ENCODE measurements at regions not wholly inside any gene's neighbourhood (a gene's known extent, or its start where the extent isn't known, plus 50 kb on each side); places are given as distances from the start of the nearest gene placed in this dataset.

- H3K4me3 ChIP-seq (ENCODE audit: low read depth, low read length): no peak overlapping the region
- no peak overlapping the region for H2AK5ac ChIP-seq (ENCODE audit: low read length)
- H4K12ac ChIP-seq (ENCODE audit: low read depth, low read length): no peak overlapping the region
- H3K4me1 ChIP-seq (ENCODE audit: control insufficient read depth in 1 of 2, insufficient read depth in 2 of 2, low read length in 2 of 2): no peaks in the 10 kb centered on the region
- WGBS (ENCODE audit: extremely low coverage, insufficient coverage, insufficient read length): no CpG with 5 or more reads among the region's 8 CpGs
- H3K79me1 ChIP-seq (ENCODE audit: low read length): no peaks in the 10 kb centered on the region
- H3K4me2 ChIP-seq (ENCODE audit: low read length): no peak overlapping the region
- H3K27ac ChIP-seq (ENCODE audit: low read depth, low read length): no peak overlapping the region
- no peak for DNase-seq
- H2BK120ac ChIP-seq (ENCODE audit: insufficient read depth, low read length, poor library complexity): no peak overlapping the region
- H2BK5ac ChIP-seq (ENCODE audit: low read depth, low read length, poor library complexity): no peak overlapping the region
- no peak overlapping the region for H3K4ac ChIP-seq (ENCODE audit: low read depth, low read length)
- no peak overlapping the region for H3K18ac ChIP-seq (ENCODE audit: low read length)
- H3K79me2 ChIP-seq (ENCODE audit: control insufficient read depth, insufficient read depth, low read length, poor library complexity): no peaks in the 10 kb centered on the region
- no peak overlapping the region for H3K9ac ChIP-seq (ENCODE audit: low read length)
- H4K91ac ChIP-seq (ENCODE audit: low read depth, low read length): no peak overlapping the region
- no peak overlapping the region for H3K23ac ChIP-seq (ENCODE audit: low read length)
- no peak overlapping the region for H4K8ac ChIP-seq (ENCODE audit: low read depth, low read length)
- no peak overlapping the region for H2BK12ac ChIP-seq (ENCODE audit: low read length)
- no peak overlapping the region for H3K14ac ChIP-seq (ENCODE audit: low read length)
- no peaks in the 10 kb centered on the region for H3K9me3 ChIP-seq (ENCODE audit: insufficient read depth, low read depth, low read length)
- H2AFZ ChIP-seq (ENCODE audit: insufficient read depth, low read length, poor library complexity): no peak overlapping the region
- H3K36me3 ChIP-seq (ENCODE audit: control insufficient read depth in 1 of 2, insufficient read depth in 2 of 2, low read length in 2 of 2): no peaks in the 10 kb centered on the region
- H3K27me3 ChIP-seq (ENCODE audit: insufficient read depth, low read length): no peaks in the 10 kb centered on the region
Measured at GRCh38 chr13:51020600-51020999, 90.5 kb downstream of the C13orf42 start.

GRCh38 chr13:51019026-51019425 lies 92.0 kb downstream of the C13orf42 start:
- no peak overlapping the region for H2BK12ac ChIP-seq (ENCODE audit: low read length)
- no peak overlapping the region for H3K9ac ChIP-seq (ENCODE audit: low read length)
- H2AK5ac ChIP-seq (ENCODE audit: low read length): no peak overlapping the region
- no peak for DNase-seq
- WGBS (ENCODE audit: extremely low coverage, insufficient coverage, insufficient read length): no CpG with 5 or more reads among the region's 5 CpGs
- no peak overlapping the region for H3K4ac ChIP-seq (ENCODE audit: low read depth, low read length)
- H4K91ac ChIP-seq (ENCODE audit: low read depth, low read length): no peak overlapping the region
- H3K27ac ChIP-seq (ENCODE audit: low read depth, low read length): no peak overlapping the region
- H3K9me3 ChIP-seq (ENCODE audit: insufficient read depth, low read depth, low read length): no peaks in the 10 kb centered on the region
- no peak overlapping the region for H2BK5ac ChIP-seq (ENCODE audit: low read depth, low read length, poor library complexity)
- H3K14ac ChIP-seq (ENCODE audit: low read length): no peak overlapping the region
- no peak overlapping the region for H2BK120ac ChIP-seq (ENCODE audit: insufficient read depth, low read length, poor library complexity)
- H4K12ac ChIP-seq (ENCODE audit: low read depth, low read length): no peak overlapping the region
- no peak overlapping the region for H2AFZ ChIP-seq (ENCODE audit: insufficient read depth, low read length, poor library complexity)
- H3K36me3 ChIP-seq (ENCODE audit: control insufficient read depth in 1 of 2, insufficient read depth in 2 of 2, low read length in 2 of 2): no peaks in the 10 kb centered on the region
- H3K18ac ChIP-seq (ENCODE audit: low read length): no peak overlapping the region
- no peak overlapping the region for H3K4me2 ChIP-seq (ENCODE audit: low read length)
- no peaks in the 10 kb centered on the region for H3K27me3 ChIP-seq (ENCODE audit: insufficient read depth, low read length)
- H3K4me3 ChIP-seq (ENCODE audit: low read depth, low read length): no peak overlapping the region
- no peak overlapping the region for H3K23ac ChIP-seq (ENCODE audit: low read length)
- H4K8ac ChIP-seq (ENCODE audit: low read depth, low read length): no peak overlapping the region
- no peaks in the 10 kb centered on the region for H3K79me2 ChIP-seq (ENCODE audit: control insufficient read depth, insufficient read depth, low read length, poor library complexity)
- no peaks in the 10 kb centered on the region for H3K79me1 ChIP-seq (ENCODE audit: low read length)
- H3K4me1 ChIP-seq (ENCODE audit: control insufficient read depth in 1 of 2, insufficient read depth in 2 of 2, low read length in 2 of 2): no peaks in the 10 kb centered on the region

- H4K8ac ChIP-seq (ENCODE audit: low read depth, low read length): no peak overlapping the region
- H3K27ac ChIP-seq (ENCODE audit: low read depth, low read length): no peak overlapping the region
- H2BK120ac ChIP-seq (ENCODE audit: insufficient read depth, low read length, poor library complexity): no peak overlapping the region
- no peaks in the 10 kb centered on the region for H3K9me3 ChIP-seq (ENCODE audit: insufficient read depth, low read depth, low read length)
- H2BK5ac ChIP-seq (ENCODE audit: low read depth, low read length, poor library complexity): no peak overlapping the region
- H3K36me3 ChIP-seq (ENCODE audit: control insufficient read depth in 1 of 2, insufficient read depth in 2 of 2, low read length in 2 of 2): no peaks in the 10 kb centered on the region
- H3K79me2 ChIP-seq (ENCODE audit: control insufficient read depth, insufficient read depth, low read length, poor library complexity): no peaks in the 10 kb centered on the region
- no peak overlapping the region for H2AK5ac ChIP-seq (ENCODE audit: low read length)
- no CpG with 5 or more reads among the region's 1 CpG for WGBS (ENCODE audit: extremely low coverage, insufficient coverage, insufficient read length)
- no peak overlapping the region for H3K14ac ChIP-seq (ENCODE audit: low read length)
- DNase-seq: no peak
- no peak overlapping the region for H3K18ac ChIP-seq (ENCODE audit: low read length)
- H4K12ac ChIP-seq (ENCODE audit: low read depth, low read length): no peak overlapping the region
- H3K27me3 ChIP-seq (ENCODE audit: insufficient read depth, low read length): no peaks in the 10 kb centered on the region
- no peak overlapping the region for H2BK12ac ChIP-seq (ENCODE audit: low read length)
- H3K4me1 ChIP-seq (ENCODE audit: control insufficient read depth in 1 of 2, insufficient read depth in 2 of 2, low read length in 2 of 2): no peaks in the 10 kb centered on the region
- no peak overlapping the region for H3K4ac ChIP-seq (ENCODE audit: low read depth, low read length)
- H3K4me3 ChIP-seq (ENCODE audit: low read depth, low read length): no peak overlapping the region
- H4K91ac ChIP-seq (ENCODE audit: low read depth, low read length): no peak overlapping the region
- H3K9ac ChIP-seq (ENCODE audit: low read length): no peak overlapping the region
- no peak overlapping the region for H2AFZ ChIP-seq (ENCODE audit: insufficient read depth, low read length, poor library complexity)
- no peak overlapping the region for H3K4me2 ChIP-seq (ENCODE audit: low read length)
- no peaks in the 10 kb centered on the region for H3K79me1 ChIP-seq (ENCODE audit: low read length)
- H3K23ac ChIP-seq (ENCODE audit: low read length): no peak overlapping the region
Measured at GRCh38 chr13:51017516-51017915, 93.6 kb downstream of the C13orf42 start.

GRCh38 chr13:51015973-51016372 lies 95.1 kb downstream of the C13orf42 start:
- H4K8ac ChIP-seq (ENCODE audit: low read depth, low read length): no peak overlapping the region
- H3K27me3 ChIP-seq (ENCODE audit: insufficient read depth, low read length): no peaks in the 10 kb centered on the region
- no peaks in the 10 kb centered on the region for H3K79me2 ChIP-seq (ENCODE audit: control insufficient read depth, insufficient read depth, low read length, poor library complexity)
- no peak overlapping the region for H3K27ac ChIP-seq (ENCODE audit: low read depth, low read length)
- DNase-seq: no peak
- H3K9me3 ChIP-seq (ENCODE audit: insufficient read depth, low read depth, low read length): no peaks in the 10 kb centered on the region
- H3K79me1 ChIP-seq (ENCODE audit: low read length): no peaks in the 10 kb centered on the region
- no peaks in the 10 kb centered on the region for H3K4me1 ChIP-seq (ENCODE audit: control insufficient read depth in 1 of 2, insufficient read depth in 2 of 2, low read length in 2 of 2)
- no peak overlapping the region for H3K23ac ChIP-seq (ENCODE audit: low read length)
- no CpG with 5 or more reads among the region's 1 CpG for WGBS (ENCODE audit: extremely low coverage, insufficient coverage, insufficient read length)
- no peak overlapping the region for H2BK5ac ChIP-seq (ENCODE audit: low read depth, low read length, poor library complexity)
- no peak overlapping the region for H3K4me3 ChIP-seq (ENCODE audit: low read depth, low read length)
- no peak overlapping the region for H3K4me2 ChIP-seq (ENCODE audit: low read length)
- no peak overlapping the region for H2AFZ ChIP-seq (ENCODE audit: insufficient read depth, low read length, poor library complexity)
- H3K36me3 ChIP-seq (ENCODE audit: control insufficient read depth in 1 of 2, insufficient read depth in 2 of 2, low read length in 2 of 2): no peaks in the 10 kb centered on the region
- H2BK12ac ChIP-seq (ENCODE audit: low read length): no peak overlapping the region
- no peak overlapping the region for H4K91ac ChIP-seq (ENCODE audit: low read depth, low read length)
- no peak overlapping the region for H3K9ac ChIP-seq (ENCODE audit: low read length)
- H4K12ac ChIP-seq (ENCODE audit: low read depth, low read length): no peak overlapping the region
- H3K14ac ChIP-seq (ENCODE audit: low read length): no peak overlapping the region
- no peak overlapping the region for H3K4ac ChIP-seq (ENCODE audit: low read depth, low read length)
- H2AK5ac ChIP-seq (ENCODE audit: low read length): no peak overlapping the region
- H2BK120ac ChIP-seq (ENCODE audit: insufficient read depth, low read length, poor library complexity): no peak overlapping the region
- H3K18ac ChIP-seq (ENCODE audit: low read length): no peak overlapping the region

Data from trophoblast cell (in vitro differentiated cells and primary cell).